Colonic mucosa (tissue), 4 donors: ENCODE measurements at regions not wholly inside any gene's neighbourhood (a gene's known extent, or its start where the extent isn't known, plus 50 kb on each side); places are given as distances from the start of the nearest gene placed in this dataset.

Experiments
- DNase-seq: peaks from one replicate; pipeline ENCODE4 v3.0.0-alpha.2; 2020
- H3K27ac ChIP-seq: fragments of 200-600 bp; one replicate; pipeline ENCODE4 v1.8.0; 2021
- H3K27me3 ChIP-seq: fragments of 200-600 bp; one replicate; pipeline ENCODE4 v1.8.0; 2021
- H3K36me3 ChIP-seq: fragments of 200-600 bp; one replicate; pipeline ENCODE4 v1.8.0; 2021
- H3K4me1 ChIP-seq: fragments of 200-600 bp; one replicate; pipeline ENCODE4 v1.8.0; 2021; ENCODE audit warnings: mild to moderate bottlenecking
- H3K4me3 ChIP-seq: fragments of 200-600 bp; one replicate; pipeline ENCODE4 v1.8.0; 2021
- H3K9ac ChIP-seq, 2 donors: one replicate each; pipeline ENCODE4 v1.7.0; 2013; ENCODE audit warnings: control low read depth in 2 of 2, low read depth in 2 of 2, low read length in 2 of 2
- H3K9me3 ChIP-seq: fragments of 200-600 bp; one replicate; pipeline ENCODE4 v1.8.0; 2021
- CTCF ChIP-seq: fragments of 200-600 bp; IDR thresholded peaks from one replicate; pipeline ENCODE4 v1.8.0; 2022; ENCODE audit warnings: antibody characterized with exemption, mild to moderate bottlenecking
- intact Hi-C: fragments of 100-400 bp; cut with DNase I; formaldehyde crosslinking; loops from one replicate; pipeline ENCODE4 v1.14.1; 2022
- donor health status: healthy.
- donor health status: DM: no; HTN: no; CAD: no.
- donor health status: DM: no; HTN: no; CAD: no.

GRCh38 chr5:125421006-125421405 lies 674.6 kb upstream of the ZNF608 start:
- intact Hi-C loops: no loop called here
- Histone ChIP-seq H3K9me3 (no peaks in the 10 kb centered on the region), H3K4me1 (no peaks in the 10 kb centered on the region), H3K27me3 (no peaks in the 10 kb centered on the region), H3K27ac (no peak overlapping the region), H3K9ac (no peak overlapping the region), H3K4me3 (no peak overlapping the region), H3K36me3 (no peaks in the 10 kb centered on the region)
- no peak for TF ChIP-seq CTCF
- DNase-seq: no peak

- intact Hi-C loops: no loop called here
- Histone ChIP-seq H3K27ac (no peak overlapping the region), H3K27me3 (no peaks in the 10 kb centered on the region), H3K4me1 (no peaks in the 10 kb centered on the region), H3K4me3 (no peak overlapping the region), H3K9me3 (no peaks in the 10 kb centered on the region), H3K9ac (no peak overlapping the region), H3K36me3 (no peaks in the 10 kb centered on the region)
- no peak for DNase-seq
- no peak for TF ChIP-seq CTCF
Observed at GRCh38 chr5:125422342-125422741, 675.9 kb upstream of the ZNF608 start.

GRCh38 chr5:125424402-125425141 lies 678.1 kb upstream of the ZNF608 start:
- no peak for TF ChIP-seq CTCF
- H3K4me1 ChIP-seq: no peaks in the 10 kb centered on the region
- no peaks in the 10 kb centered on the region for H3K27me3 ChIP-seq
- H3K4me3 ChIP-seq: no peak overlapping the region
- H3K9me3 ChIP-seq: no peaks in the 10 kb centered on the region
- intact Hi-C loops: no loop called here
- no peak overlapping the region for H3K9ac ChIP-seq
- H3K36me3 ChIP-seq: no peaks in the 10 kb centered on the region
- DNase-seq: no peak
- H3K27ac ChIP-seq: no peak overlapping the region

GRCh38 chr5:125429498-125429897 lies 683.1 kb upstream of the ZNF608 start:
- DNase-seq: no peak
- intact Hi-C loops: no loop called here
- Histone ChIP-seq H3K9ac (no peak overlapping the region), H3K27ac (no peak overlapping the region), H3K9me3 (no peaks in the 10 kb centered on the region), H3K4me1 (no peaks in the 10 kb centered on the region), H3K27me3 (no peaks in the 10 kb centered on the region), H3K4me3 (no peak overlapping the region), H3K36me3 (no peaks in the 10 kb centered on the region)
- TF ChIP-seq CTCF: no peak

- TF ChIP-seq CTCF: no peak
- Histone ChIP-seq H3K4me1 (no peaks in the 10 kb centered on the region), H3K36me3 (no peaks in the 10 kb centered on the region), H3K9me3 (no peaks in the 10 kb centered on the region), H3K4me3 (no peak overlapping the region), H3K9ac (no peak overlapping the region), H3K27ac (no peak overlapping the region), H3K27me3 (no peaks in the 10 kb centered on the region)
- intact Hi-C loops: no loop called here
- DNase-seq: no peak
Observed at GRCh38 chr5:125433457-125433856, 687.0 kb upstream of the ZNF608 start.
